GM12878 (cell line): ENCODE measurements at regions not wholly inside any gene's neighbourhood (a gene's known extent, or its start where the extent isn't known, plus 50 kb on each side); places are given as distances from the start of the nearest gene placed in this dataset.

Experiments
- ATAC-seq: fragments of 200-7000 bp; cut with Tn5 transposase; 3 replicates; pipeline ENCODE4 v1.9.1; 2020; ENCODE audit warnings: mild to moderate bottlenecking, moderate library complexity
- BruUV-seq: library from RNA; stranded (reverse); fragments of 400-500 nt; replicated peaks from 2 replicates; lab custom pipeline; 2021; lab: Mats Ljungman, UMichigan
- CTCF ChIA-PET: fragments of 300-600 bp; sonication (Branson Sonifier 250); formaldehyde crosslinking; extraction: SDS; loops from one replicate; lab custom pipeline; 2021; ENCODE audit warnings: inconsistent platforms; lab: Yijun Ruan, JAX
- POLR2A ChIA-PET: fragments of 350-600 bp; formaldehyde crosslinking; extraction: SDS; loops from one replicate; lab custom pipeline; 2021; ENCODE audit warnings: inconsistent platforms; lab: Charles Lee
- RAD21 ChIA-PET: fragments of 300-600 bp; sonication (Branson Sonifier 250); formaldehyde crosslinking; loops from one replicate; lab custom pipeline; 2023; ENCODE audit warnings: antibody characterized with exemption; ENCODE audit not compliant: unreplicated experiment; lab: Charles Lee
- SMC1A ChIA-PET: fragments of 300-600 bp; sonication (Branson Sonifier 250); formaldehyde crosslinking; loops from one replicate; lab custom pipeline; 2023; ENCODE audit not compliant: unreplicated experiment, uncharacterized antibody; lab: Charles Lee
- DNase-seq: peaks from one replicate; pipeline ENCODE4 v3.0.0-alpha.2; 2011; ENCODE audit warnings: low read depth, low spot score
- FAIRE-seq: peaks from 3 replicates; lab custom pipeline; 2011; peaks lifted over from hg19 to GRCh38; lab: Jason Lieb, UNC
- H2AFZ ChIP-seq: 2 replicates; pipeline ENCODE4 v1.6.0; 2011; ENCODE audit warnings: low read depth, low read length, control low read depth; ENCODE audit not compliant: control insufficient read depth
- H3K27ac ChIP-seq: 2 replicates; pipeline ENCODE4 v1.5.1; 2011; ENCODE audit warnings: control low read depth; ENCODE audit not compliant: control insufficient read depth, insufficient read depth
- H3K27me3 ChIP-seq, 2 experiments: replicated peaks in 1 of 2; 2 replicates each; pipeline versions ENCODE4 v1.6.0 to v1.6.1; 2011; ENCODE audit warnings: low read length in 1 of 2; ENCODE audit not compliant: control insufficient read depth in 2 of 2, insufficient read depth in 2 of 2
- H3K36me3 ChIP-seq, 2 experiments: 2 replicates each; pipeline ENCODE4 v1.5.1; 2011; ENCODE audit warnings: low read length in 1 of 2; ENCODE audit not compliant: control insufficient read depth in 2 of 2, insufficient read depth in 2 of 2
- H3K4me1 ChIP-seq: 2 replicates; pipeline ENCODE4 v1.6.1; 2011; ENCODE audit warnings: mild to moderate bottlenecking, low read length, moderate library complexity, mixed read lengths; ENCODE audit not compliant: control insufficient read depth, insufficient read depth
- H3K4me2 ChIP-seq: 2 replicates; pipeline ENCODE4 v1.6.0; 2011; ENCODE audit warnings: control low read depth; ENCODE audit not compliant: control insufficient read depth, insufficient read depth
- H3K4me3 ChIP-seq: fragments of 200-600 bp; sonication (generic); 2 replicates; pipeline ENCODE4 v1.5.1; 2016
- H3K79me2 ChIP-seq: 2 replicates; pipeline ENCODE4 v1.6.0; 2011; ENCODE audit warnings: low read length; ENCODE audit not compliant: control insufficient read depth, insufficient read depth
- H3K9ac ChIP-seq: 2 replicates; pipeline ENCODE4 v1.8.0; 2011; ENCODE audit warnings: low read length, control low read depth, mixed read lengths; ENCODE audit not compliant: control insufficient read depth, insufficient read depth
- H3K9me3 ChIP-seq: replicated peaks from 3 replicates; pipeline ENCODE4 v1.5.1; 2011; ENCODE audit warnings: mild to moderate bottlenecking, low read length; ENCODE audit not compliant: control insufficient read depth, insufficient read depth
- H4K20me1 ChIP-seq: 2 replicates; pipeline ENCODE4 v1.6.0; 2011; ENCODE audit not compliant: control insufficient read depth, insufficient read depth
- ATF7 ChIP-seq: fragments of 450-650 bp; IDR thresholded peaks from 2 replicates; pipeline ENCODE4 v1.6.1; 2016; ENCODE audit warnings: low read depth, mild to moderate bottlenecking
- BACH1 ChIP-seq: fragments of 450-650 bp; IDR thresholded peaks from 2 replicates; pipeline ENCODE4 v1.6.1; 2017; ENCODE audit warnings: mild to moderate bottlenecking, borderline replicate concordance
- BCL11A ChIP-seq: IDR thresholded peaks from 2 replicates; pipeline ENCODE4 v1.6.1; 2011; ENCODE audit warnings: low read depth, low read length
- CREB1 ChIP-seq: IDR thresholded peaks from 2 replicates; pipeline ENCODE4 v1.6.1; 2012; ENCODE audit warnings: low read depth, mild to moderate bottlenecking, inconsistent platforms
- DPF2 ChIP-seq: fragments of 450-650 bp; IDR thresholded peaks from 2 replicates; pipeline ENCODE4 v1.6.1; 2017; ENCODE audit warnings: mild to moderate bottlenecking
- ESRRA ChIP-seq: IDR thresholded peaks from 2 replicates; pipeline ENCODE4 v1.6.1; 2012; ENCODE audit warnings: mild to moderate bottlenecking, low read length, improper control_type of control experiment
- IKZF1 ChIP-seq: fragments of 450-650 bp; conservative IDR thresholded peaks from 2 replicates; pipeline ENCODE4 v1.6.1; 2017; ENCODE audit warnings: antibody characterized with exemption, mild to moderate bottlenecking
- IKZF2 ChIP-seq, 2 experiments: fragments of 450-650 bp; IDR thresholded peaks; 2 replicates each; pipeline ENCODE4 v1.6.1; 2017; ENCODE audit warnings: mild to moderate bottlenecking in 2 of 2, moderate library complexity in 2 of 2
- MEF2B ChIP-seq: fragments of 450-650 bp; IDR thresholded peaks from 2 replicates; pipeline ENCODE4 v1.6.1; 2018; ENCODE audit warnings: mild to moderate bottlenecking, moderate library complexity; ENCODE audit not compliant: partially characterized antibody, poor library complexity, severe bottlenecking
- MTA2 ChIP-seq: fragments of 450-650 bp; IDR thresholded peaks from 2 replicates; pipeline ENCODE4 v1.6.1; 2016; ENCODE audit warnings: low read depth, mild to moderate bottlenecking, moderate library complexity
- NRF1 ChIP-seq: conservative IDR thresholded peaks from 2 replicates; pipeline ENCODE4 v1.6.1; 2011; ENCODE audit warnings: mild to moderate bottlenecking, low read depth, low read length, improper control_type of control experiment
- SIX5 ChIP-seq: IDR thresholded peaks from 2 replicates; pipeline ENCODE4 v1.6.1; 2011; ENCODE audit warnings: mild to moderate bottlenecking, low read depth, low read length, moderate library complexity; ENCODE audit not compliant: severe bottlenecking
- SKIL ChIP-seq: fragments of 450-650 bp; IDR thresholded peaks from 2 replicates; pipeline ENCODE4 v1.6.1; 2017; ENCODE audit warnings: mild to moderate bottlenecking, low read depth, inconsistent platforms; ENCODE audit not compliant: poor library complexity, severe bottlenecking
- SREBF2 ChIP-seq: IDR thresholded peaks from 2 replicates; pipeline ENCODE4 v1.6.1; 2012; ENCODE audit warnings: mild to moderate bottlenecking, low read length
- TCF3 ChIP-seq: IDR thresholded peaks from 2 replicates; pipeline ENCODE4 v1.6.1; 2012; ENCODE audit warnings: low read depth, mild to moderate bottlenecking, low read length, borderline replicate concordance; ENCODE audit not compliant: insufficient read depth
- TCF7 ChIP-seq: IDR thresholded peaks from 2 replicates; pipeline ENCODE4 v1.6.1; 2014; ENCODE audit warnings: antibody characterized with exemption, borderline replicate concordance
- ZNF274 ChIP-seq: IDR thresholded peaks from one replicate; pipeline ENCODE4 v1.8.0; 2011; ENCODE audit not compliant: insufficient read length, insufficient read depth
- WGBS: methylation state at CpG from one replicate; pipeline ENCODE4 v1.1.6; 2016; ENCODE audit warnings: low lambda C conversion rate; ENCODE audit not compliant: insufficient replicate concordance, insufficient coverage; ENCODE audit errors: missing lambda C conversion rate; 5-methylcytosine and 5-hydroxymethylcytosine counted together
- in situ Hi-C: fragments of 300-500 bp; cut with MboI; formaldehyde crosslinking; loops from 9 replicates; pipeline ENCODE4 v1.14.3; 2018; ENCODE audit warnings: mixed read lengths
- intact Hi-C: fragments of 100-400 bp; cut with micrococcal nuclease; formaldehyde crosslinking; loops from one replicate; pipeline ENCODE4 v1.14.2; 2022; ENCODE audit not compliant: unreplicated experiment
- TF ChIP-seq, protein P1 (sequence below): fragments of 450-650 bp; IDR thresholded peaks from 2 replicates; pipeline ENCODE4 v1.6.1; 2016; ENCODE audit warnings: mild to moderate bottlenecking

DNA sequence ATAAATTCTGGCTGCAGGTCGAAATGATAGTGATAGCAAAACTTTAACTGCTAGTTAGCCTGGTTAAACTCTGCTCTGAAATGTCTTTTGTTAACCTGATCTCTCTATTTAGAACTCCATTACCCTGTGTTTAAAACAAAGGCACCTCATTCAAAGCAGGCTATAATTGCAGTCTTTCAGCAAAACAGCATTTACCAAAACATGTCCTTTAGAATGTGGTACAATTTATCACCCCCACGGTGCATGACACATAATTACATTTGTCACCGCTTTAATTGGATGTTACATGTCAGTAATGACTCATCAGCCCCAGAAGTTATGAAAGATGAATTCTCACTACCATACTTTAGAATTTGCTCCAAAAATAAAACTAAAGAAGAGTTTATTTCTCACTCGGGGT, 295.4 kb downstream of the TOX3 start:
- intact Hi-C loops: no loop called here
- no peaks in the 10 kb centered on the region for H3K79me2 ChIP-seq
- no peak overlapping the region for H3K4me3 ChIP-seq
- peak; percentile 60 for ATAC-seq
- SMC1A ChIA-PET: interaction anchor here (1.7 kb wide), 1 partner anchor 60 kb away, joined by 7 read pairs; no protein-coding TSS in a partner anchor
- H3K27ac ChIP-seq: no peak overlapping the region
- H3K4me2 ChIP-seq: no peak overlapping the region
- CTCF ChIA-PET: interaction anchor here (1.5 kb wide), 1 partner anchor 661 kb away, joined by 4 read pairs; no protein-coding TSS in a partner anchor
- RAD21 ChIA-PET: no interaction called here
- TF ChIP-seq TCF7: no peak
- TF ChIP-seq, protein P1, sequence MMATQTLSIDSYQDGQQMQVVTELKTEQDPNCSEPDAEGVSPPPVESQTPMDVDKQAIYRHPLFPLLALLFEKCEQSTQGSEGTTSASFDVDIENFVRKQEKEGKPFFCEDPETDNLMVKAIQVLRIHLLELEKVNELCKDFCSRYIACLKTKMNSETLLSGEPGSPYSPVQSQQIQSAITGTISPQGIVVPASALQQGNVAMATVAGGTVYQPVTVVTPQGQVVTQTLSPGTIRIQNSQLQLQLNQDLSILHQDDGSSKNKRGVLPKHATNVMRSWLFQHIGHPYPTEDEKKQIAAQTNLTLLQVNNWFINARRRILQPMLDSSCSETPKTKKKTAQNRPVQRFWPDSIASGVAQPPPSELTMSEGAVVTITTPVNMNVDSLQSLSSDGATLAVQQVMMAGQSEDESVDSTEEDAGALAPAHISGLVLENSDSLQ: peak; percentile 35; the same call in 1 of the 2 replicates
- peak; percentile 21 for TF ChIP-seq MEF2B
- TF ChIP-seq ZNF274: no peak
- TF ChIP-seq CREB1: no peak
- no peak for TF ChIP-seq NRF1
- TF ChIP-seq DPF2: peak; percentile 59; the same call in 1 of the 2 replicates
- peak; percentile 97 for TF ChIP-seq MTA2
- TF ChIP-seq BCL11A: peak; percentile 72; the same call in 1 of the 2 replicates
- peak; percentile 21 for TF ChIP-seq SKIL
- peak; percentile 71; the same call in 1 of the 2 replicates for TF ChIP-seq ATF7
- no peak for TF ChIP-seq TCF3
- TF ChIP-seq BACH1: peak; percentile 43; the same call in 1 of the 2 replicates
- TF ChIP-seq ESRRA: no peak
- TF ChIP-seq IKZF1: 0 out of 2 replicates have a peak, but pooled peaks have one; percentile 23
- no peak for TF ChIP-seq SREBF2
- no peak for TF ChIP-seq SIX5
- TF ChIP-seq IKZF2 (IDR thresholded peaks at IDR 0.05): peak in 1 of 2 experiments; percentile 36; a peak in 1 of 4 replicates
- TF ChIP-seq, all 136 proteins: peak for 10
- no peaks in the 10 kb centered on the region for H3K9me3 ChIP-seq
- no peaks in the 10 kb centered on the region for H3K27me3 ChIP-seq
- H3K4me1 ChIP-seq: no peaks in the 10 kb centered on the region
- DNase-seq: no peak
- no TSS peak for BruUV-seq
- WGBS: 16% methylated on average over 4 of the region's 4 CpGs
- POLR2A ChIA-PET: no interaction called here
- in situ Hi-C loops: no loop called here
- no peak for FAIRE-seq
- no peak overlapping the region for H2AFZ ChIP-seq
- no peak overlapping the region for H3K9ac ChIP-seq
- H4K20me1 ChIP-seq: no peaks in the 10 kb centered on the region
- no peaks in the 10 kb centered on the region for H3K36me3 ChIP-seq
